GM10248 (cell line): ENCODE measurements at regions not wholly inside any gene's neighbourhood (a gene's known extent, or its start where the extent isn't known, plus 50 kb on each side); places are given as distances from the start of the nearest gene placed in this dataset.
A peak's percentile ranks its signal among the peaks of the same experiment; 100 is the strongest.

Source experiments
- CTCF ChIA-PET: fragments of 300-600 bp; sonication (Branson Sonifier 250); formaldehyde crosslinking; extraction: SDS; loops from one replicate; lab custom pipeline; 2021; ENCODE audit warnings: antibody characterized with exemption; lab: Yijun Ruan, JAX
- POLR2A ChIA-PET: fragments of 350-650 bp; sonication (Branson Sonifier 250); formaldehyde crosslinking; extraction: SDS; loops from one replicate; lab custom pipeline; 2020; ENCODE audit warnings: antibody characterized with exemption; lab: Yijun Ruan, JAX
- DNase-seq: peaks from one replicate; pipeline ENCODE4 v3.0.0; 2012; ENCODE audit errors: extremely low spot score
- TF ChIP-seq, protein P1 (sequence below): IDR thresholded peaks from 2 replicates; pipeline ENCODE4 v1.5.1; 2012; ENCODE audit warnings: mild to moderate bottlenecking, low read depth; ENCODE audit errors: extremely low read depth, missing control alignments, control extremely low read depth

DNA sequence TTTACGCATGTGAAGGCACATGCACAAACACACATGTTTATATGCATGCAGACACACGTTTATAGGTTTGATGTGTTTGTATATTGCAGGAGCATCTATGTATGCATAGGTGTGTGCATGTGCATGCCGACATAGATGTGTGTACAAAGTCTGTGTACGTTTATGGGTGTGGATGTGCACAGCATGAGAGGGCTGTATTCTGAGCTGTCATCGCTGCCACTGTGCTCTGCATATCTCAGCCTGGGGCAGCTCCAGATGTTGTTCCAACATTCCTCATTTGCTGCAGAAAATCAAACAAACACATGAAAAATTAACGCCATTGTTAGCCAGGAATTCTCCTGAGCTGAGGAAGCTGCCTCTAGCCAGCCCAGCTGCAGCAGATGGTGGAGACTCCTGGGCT, 132.3 kb upstream of the CSF3R start:
- ChIA-PET CTCF (interaction anchor here (1.6 to 1.7 kb wide), 2 partner anchors 14 to 37 kb away, joined by 3 to 4 read pairs; no protein-coding TSS in a partner anchor), POLR2A (no interaction called here)
- DNase-seq, result no peak
- TF ChIP-seq, protein P1, sequence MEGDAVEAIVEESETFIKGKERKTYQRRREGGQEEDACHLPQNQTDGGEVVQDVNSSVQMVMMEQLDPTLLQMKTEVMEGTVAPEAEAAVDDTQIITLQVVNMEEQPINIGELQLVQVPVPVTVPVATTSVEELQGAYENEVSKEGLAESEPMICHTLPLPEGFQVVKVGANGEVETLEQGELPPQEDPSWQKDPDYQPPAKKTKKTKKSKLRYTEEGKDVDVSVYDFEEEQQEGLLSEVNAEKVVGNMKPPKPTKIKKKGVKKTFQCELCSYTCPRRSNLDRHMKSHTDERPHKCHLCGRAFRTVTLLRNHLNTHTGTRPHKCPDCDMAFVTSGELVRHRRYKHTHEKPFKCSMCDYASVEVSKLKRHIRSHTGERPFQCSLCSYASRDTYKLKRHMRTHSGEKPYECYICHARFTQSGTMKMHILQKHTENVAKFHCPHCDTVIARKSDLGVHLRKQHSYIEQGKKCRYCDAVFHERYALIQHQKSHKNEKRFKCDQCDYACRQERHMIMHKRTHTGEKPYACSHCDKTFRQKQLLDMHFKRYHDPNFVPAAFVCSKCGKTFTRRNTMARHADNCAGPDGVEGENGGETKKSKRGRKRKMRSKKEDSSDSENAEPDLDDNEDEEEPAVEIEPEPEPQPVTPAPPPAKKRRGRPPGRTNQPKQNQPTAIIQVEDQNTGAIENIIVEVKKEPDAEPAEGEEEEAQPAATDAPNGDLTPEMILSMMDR, result no peak

DNA sequence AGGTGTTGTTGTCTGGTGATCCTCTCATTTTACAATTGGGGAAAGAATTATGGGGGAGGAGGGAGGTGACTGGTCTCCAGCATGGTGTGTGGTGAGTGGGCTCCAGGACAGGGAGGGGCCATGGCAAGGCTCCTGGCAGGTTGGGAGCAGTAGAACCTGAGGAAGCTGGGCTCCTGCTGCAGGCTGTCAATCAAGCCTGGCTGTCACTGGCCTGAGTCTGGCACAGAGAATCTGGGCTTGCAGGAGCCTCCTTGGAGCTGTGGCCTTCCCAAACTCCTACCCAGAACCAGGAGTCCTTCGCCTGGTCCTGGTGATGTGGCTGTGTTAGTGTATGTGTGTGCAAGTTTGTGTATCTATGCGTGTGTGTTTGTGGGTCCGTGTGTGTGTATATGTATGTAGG, 131.9 kb upstream of the CSF3R start:
- DNase-seq, result no peak
- CTCF ChIA-PET, result interaction anchor here (1.7 kb wide), 1 partner anchor 37 kb away, joined by 4 read pairs; no protein-coding TSS in a partner anchor
- TF ChIP-seq, protein P1, result no peak
- POLR2A ChIA-PET, result no interaction called here

DNA sequence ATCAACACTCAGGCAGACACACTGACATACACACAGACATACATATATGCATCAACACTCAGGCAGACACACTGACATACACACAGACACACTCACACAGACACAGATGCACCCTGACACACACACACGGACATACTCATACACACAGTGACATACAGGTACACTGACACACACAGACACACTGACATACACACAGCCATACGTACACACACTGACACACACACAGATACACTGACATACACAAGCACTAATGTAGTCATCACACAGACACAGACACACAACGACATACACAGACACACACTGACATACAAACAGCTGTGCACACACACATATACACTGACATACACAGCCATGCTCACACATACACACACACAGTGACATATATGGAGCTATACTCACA, 131.0 kb upstream of the CSF3R start:
- DNase-seq, result no peak

DNA sequence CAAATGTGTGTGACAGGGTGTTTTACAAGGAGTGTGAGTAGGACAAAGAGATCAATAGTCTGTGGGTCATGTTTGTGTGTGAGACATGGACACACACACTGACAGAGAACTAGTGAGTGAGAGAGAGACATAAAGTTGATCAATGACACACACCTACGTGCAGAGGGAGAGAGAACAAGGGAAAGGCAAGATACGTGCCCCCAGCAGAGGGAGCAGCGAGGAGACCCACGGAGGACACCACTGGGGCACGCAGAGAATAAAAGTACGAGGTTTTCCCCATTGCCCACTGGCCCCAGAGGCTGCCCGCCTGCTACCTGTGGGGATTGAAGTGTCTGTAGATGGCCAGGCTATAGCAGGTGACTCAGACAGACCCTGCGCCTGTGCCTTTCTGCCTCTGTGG, 130.2 kb upstream of the CSF3R start:
- POLR2A ChIA-PET, result no interaction called here
- DNase-seq, result no peak
- TF ChIP-seq, protein P1, result no peak
- CTCF ChIA-PET, result interaction anchor here (1.4 kb wide), 1 partner anchor 66 kb away, joined by 3 read pairs; no protein-coding TSS in a partner anchor

More for the DNA sequence above, 131.0 kb upstream of the CSF3R start:
- ChIA-PET CTCF (interaction anchor here (1.7 kb wide), 1 partner anchor 38 kb away, joined by 4 read pairs; no protein-coding TSS in a partner anchor), POLR2A (no interaction called here)
- TF ChIP-seq, protein P1, result no peak

DNA sequence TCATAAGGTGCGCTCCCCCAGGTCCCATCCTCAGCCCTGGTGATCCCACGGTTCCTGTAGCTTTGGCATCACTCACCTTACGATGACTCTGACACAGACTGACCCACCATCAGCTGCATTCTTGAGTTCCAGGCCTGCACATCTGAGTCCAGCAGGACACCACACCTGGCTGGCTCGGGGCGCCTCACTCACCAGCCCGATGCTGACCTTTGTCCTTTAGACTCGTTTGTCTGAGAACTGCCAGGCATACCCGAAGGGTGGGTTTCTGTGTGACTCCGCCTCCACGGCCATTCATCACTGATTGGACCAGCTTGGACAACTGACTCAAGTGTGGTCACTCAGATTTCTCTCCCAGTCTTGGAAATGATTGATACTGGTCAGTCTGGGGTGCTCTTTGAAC, 129.4 kb upstream of the CSF3R start:
- no peak for DNase-seq
- CTCF ChIA-PET, result interaction anchor here (1.4 kb wide), 1 partner anchor 65 kb away, joined by 3 read pairs; no protein-coding TSS in a partner anchor
- POLR2A ChIA-PET, result no interaction called here
- TF ChIP-seq, protein P1, result no peak

DNA sequence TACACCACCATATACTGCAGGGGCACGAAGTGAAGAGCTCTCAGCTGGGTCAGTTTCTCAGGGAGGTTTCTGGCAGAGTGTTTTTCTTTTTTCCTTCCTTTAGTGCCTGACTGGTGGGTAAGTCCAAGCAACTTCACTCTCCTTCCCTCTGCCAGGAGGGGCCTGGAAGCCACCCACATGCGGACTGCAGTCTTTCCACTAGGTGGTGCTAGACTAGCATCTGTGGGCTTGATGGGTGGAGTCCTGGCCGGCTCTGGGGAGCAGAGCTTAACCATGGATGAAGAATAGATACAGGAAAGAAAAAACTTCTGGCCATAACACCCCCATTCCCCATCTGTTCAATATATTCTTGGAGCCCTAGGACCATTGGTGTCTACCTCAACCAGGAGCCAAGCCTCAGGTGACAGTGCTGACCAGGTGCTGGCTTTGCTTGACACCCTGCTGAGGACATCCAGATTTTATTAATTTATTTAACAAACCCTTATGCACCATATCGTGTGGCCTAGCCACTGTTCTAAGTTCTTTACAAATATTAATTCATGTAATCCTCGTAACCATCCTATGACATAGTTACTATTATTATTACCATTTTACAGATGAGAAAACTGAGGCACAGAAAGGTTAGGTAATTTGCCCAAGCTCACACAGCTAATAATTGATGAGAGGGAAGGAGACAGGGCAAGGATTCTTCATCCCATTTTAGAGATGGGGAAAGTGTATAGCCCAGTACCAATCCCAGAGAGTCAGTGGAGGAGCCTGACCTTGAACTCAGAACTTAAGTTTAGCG, 126.7 kb upstream of the CSF3R start:
- ChIA-PET POLR2A (no interaction called here), CTCF (interaction anchor here (0.9 to 2.8 kb wide), 8 partner anchors 10 to 825 kb away, joined by 3 to 12 read pairs (median 6); no protein-coding TSS in a partner anchor)
- peak; percentile 76 for DNase-seq
- TF ChIP-seq, protein P1, result peak; percentile 76
